GM12872 (cell line): ENCODE measurements at regions not wholly inside any gene's neighbourhood (a gene's known extent, or its start where the extent isn't known, plus 50 kb on each side); places are given as distances from the start of the nearest gene placed in this dataset.

ENCODE experiments used
- CTCF ChIP-seq: IDR thresholded peaks from 3 replicates; pipeline ENCODE4 v1.5.1; 2011; ENCODE audit warnings: low read depth, mild to moderate bottlenecking, low read length, moderate library complexity; ENCODE audit not compliant: insufficient read depth

- TF ChIP-seq CTCF: no peak
Observed at GRCh38 chr6:71220466-71220865, 68.1 kb upstream of the OGFRL1 start.

- no peak for TF ChIP-seq CTCF
Observed at GRCh38 chr6:71222671-71223070, 65.9 kb upstream of the OGFRL1 start.

- no peak for TF ChIP-seq CTCF
Observed at GRCh38 chr6:71224011-71224410, 64.6 kb upstream of the OGFRL1 start.

GRCh38 chr6:71226151-71226550 lies 62.5 kb upstream of the OGFRL1 start:
- TF ChIP-seq CTCF: no peak

GRCh38 chr6:71228461-71229041 lies 60.1 kb upstream of the OGFRL1 start:
- TF ChIP-seq CTCF: no peak

- no peak for TF ChIP-seq CTCF
Observed at GRCh38 chr6:71229477-71229876, 59.1 kb upstream of the OGFRL1 start.

GRCh38 chr6:71236926-71237434 lies 51.6 kb upstream of the OGFRL1 start:
- TF ChIP-seq CTCF: no peak
